ENCODE measurements at regions not wholly inside any gene's neighbourhood (a gene's known extent, or its start where the extent isn't known, plus 50 kb on each side); places are given as distances from the start of the nearest gene placed in this dataset.
"Not testable (repeated sequence)": the region's sequence is repeated elsewhere in the genome, so short reads cannot be mapped to it uniquely, and the experiment has no call there.

DNA sequence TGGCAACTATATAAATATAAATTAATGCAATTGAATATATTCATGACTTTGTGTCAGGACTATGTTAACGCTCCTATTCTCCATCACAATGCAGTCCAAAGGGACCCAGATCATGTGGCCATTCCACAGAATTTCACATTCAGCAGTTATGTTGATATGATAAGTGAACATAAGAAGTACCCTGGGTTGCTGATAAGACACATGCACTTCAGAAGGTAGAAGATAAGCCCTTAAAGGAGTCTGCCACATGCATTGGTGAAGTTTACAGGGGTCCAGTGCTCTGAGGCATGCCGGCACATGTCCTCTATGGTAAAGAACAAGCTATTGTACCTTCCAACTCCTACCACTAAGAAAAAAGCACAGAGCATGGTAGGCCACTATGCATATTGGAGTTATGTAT lies 76.4 kb downstream of the PHAX start:
- DNase-seq (no peak), ATAC-seq (no peak)
- no peak overlapping the region for H3K4me3 Mint-ChIP-seq
- H3K36me3 Mint-ChIP-seq: no peaks in the 10 kb centered on the region
- no peaks in the 10 kb centered on the region for H3K27me3 Mint-ChIP-seq
- H3K4me1 Mint-ChIP-seq: peaks cover 1 to 6% (median 3%) of the 10 kb centered on the region in 4 donors
- H3K9me3 Mint-ChIP-seq: no peaks in the 10 kb centered on the region
- POLR2A ChIA-PET: interaction anchor here (0.6 to 1.4 kb wide), 2 partner anchors 62 to 101 kb away, joined by 4 to 5 read pairs; no protein-coding TSS in a partner anchor
- peak overlapping the region in 2 of 10 donors; percentile 44 to 72 for H3K27ac Mint-ChIP-seq

GRCh38 chr5:126680191-126680817 lies 79.6 kb downstream of the PHAX start:
- DNase-seq (no peak), ATAC-seq (no peak)
- H3K27me3 Mint-ChIP-seq: peaks cover 0 to 3% (median 0%) of the 10 kb centered on the region in 5 donors
- H3K27ac Mint-ChIP-seq: no peak overlapping the region
- H3K36me3 Mint-ChIP-seq: no peaks in the 10 kb centered on the region
- peaks cover 6 to 12% (median 9%) of the 10 kb centered on the region in 4 donors for H3K4me1 Mint-ChIP-seq
- POLR2A ChIA-PET: interaction anchor here (1.7 kb wide), 1 partner anchor 98 kb away, joined by 5 read pairs; no protein-coding TSS in a partner anchor
- H3K4me3 Mint-ChIP-seq: no peak overlapping the region
- no peaks in the 10 kb centered on the region for H3K9me3 Mint-ChIP-seq

GRCh38 chr5:126681314-126681713 lies 80.6 kb downstream of the PHAX start:
- H3K36me3 Mint-ChIP-seq, H3K4me3 Mint-ChIP-seq, POLR2A ChIA-PET, H3K27me3 Mint-ChIP-seq, H3K4me1 Mint-ChIP-seq, H3K9me3 Mint-ChIP-seq, ATAC-seq, DNase-seq, H3K27ac Mint-ChIP-seq: not testable (repeated sequence)

- Mint-ChIP-seq H3K36me3 (no peaks in the 10 kb centered on the region), H3K4me1 (peaks cover 6 to 10% (median 7%) of the 10 kb centered on the region in 4 donors), H3K4me3 (no peak overlapping the region), H3K27me3 (peaks cover 0 to 5% (median 0%) of the 10 kb centered on the region in 5 donors), H3K9me3 (no peaks in the 10 kb centered on the region), H3K27ac (peak overlapping the region in 1 of 10 donors; percentile 30)
- POLR2A ChIA-PET: no interaction called here
- ATAC-seq (no peak), DNase-seq (no peak)
Measured at GRCh38 chr5:126681970-126682369, 81.2 kb downstream of the PHAX start.

DNA sequence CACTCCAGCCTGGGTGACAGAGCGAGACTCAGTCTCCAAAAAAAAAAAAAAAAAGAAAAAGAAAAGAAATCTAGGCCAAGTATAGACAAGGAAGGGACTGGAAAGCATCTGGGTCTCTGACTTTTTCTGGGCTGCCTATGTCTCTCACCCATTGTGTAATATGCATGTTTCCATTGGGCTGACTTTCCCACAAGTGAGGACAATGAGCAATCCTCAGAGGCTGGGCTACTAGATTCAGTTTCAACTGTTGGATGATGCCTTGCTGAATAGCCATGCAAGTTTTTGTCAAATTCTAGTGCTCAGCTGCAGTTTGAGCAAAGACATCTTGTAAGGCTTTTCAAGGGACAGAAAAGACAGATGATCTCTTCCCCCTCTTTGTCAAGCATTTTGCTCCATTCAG lies 82.1 kb downstream of the PHAX start:
- Mint-ChIP-seq H3K27ac (peak overlapping the region in 1 of 10 donors; percentile 61), H3K4me1 (peaks cover 6 to 10% (median 7%) of the 10 kb centered on the region in 4 donors), H3K9me3 (no peaks in the 10 kb centered on the region), H3K27me3 (peaks cover 0 to 5% (median 0%) of the 10 kb centered on the region in 5 donors), H3K36me3 (no peaks in the 10 kb centered on the region), H3K4me3 (no peak overlapping the region)
- ATAC-seq (no peak), DNase-seq (no peak)
- POLR2A ChIA-PET: no interaction called here

GRCh38 chr5:126683912-126684311 lies 83.2 kb downstream of the PHAX start:
- POLR2A ChIA-PET: no interaction called here
- H3K4me3 Mint-ChIP-seq: no peak overlapping the region

GRCh38 chr5:126684656-126685442 lies 84.1 kb downstream of the PHAX start:
- H3K9me3 Mint-ChIP-seq, H3K27me3 Mint-ChIP-seq, POLR2A ChIA-PET, H3K36me3 Mint-ChIP-seq, ATAC-seq: not testable (repeated sequence)
- Mint-ChIP-seq H3K4me1 (peaks cover 6 to 10% (median 7%) of the 10 kb centered on the region in 4 donors), H3K4me3 (peak overlapping the region in 4 of 10 donors; percentile 16 to 46 (median 30)), H3K27ac (peak overlapping the region in 5 of 10 donors; percentile 6 to 64 (median 30))
- DNase-seq: peak in 3 of 10 donors; percentile 1 to 8 (median 7)

More at GRCh38 chr5:126683912-126684311, 83.2 kb downstream of the PHAX start:
- H3K27me3 Mint-ChIP-seq: peaks cover 0 to 5% (median 0%) of the 10 kb centered on the region in 5 donors
- no peaks in the 10 kb centered on the region for H3K36me3 Mint-ChIP-seq
- no peaks in the 10 kb centered on the region for H3K9me3 Mint-ChIP-seq
- ATAC-seq (no peak), DNase-seq (no peak)
- H3K27ac Mint-ChIP-seq: no peak overlapping the region
- peaks cover 6 to 10% (median 7%) of the 10 kb centered on the region in 4 donors for H3K4me1 Mint-ChIP-seq

GRCh38 chr5:126686451-126687126 lies 85.8 kb downstream of the PHAX start:
- Mint-ChIP-seq H3K27ac (peak overlapping the region in 1 of 10 donors; percentile 4), H3K9me3 (no peaks in the 10 kb centered on the region), H3K4me3 (no peak overlapping the region), H3K36me3 (no peaks in the 10 kb centered on the region), H3K4me1 (peaks cover 6 to 10% (median 7%) of the 10 kb centered on the region in 4 donors), H3K27me3 (peaks cover 0 to 5% (median 0%) of the 10 kb centered on the region in 5 donors)
- DNase-seq (no peak), ATAC-seq (no peak)
- POLR2A ChIA-PET: no interaction called here

DNA sequence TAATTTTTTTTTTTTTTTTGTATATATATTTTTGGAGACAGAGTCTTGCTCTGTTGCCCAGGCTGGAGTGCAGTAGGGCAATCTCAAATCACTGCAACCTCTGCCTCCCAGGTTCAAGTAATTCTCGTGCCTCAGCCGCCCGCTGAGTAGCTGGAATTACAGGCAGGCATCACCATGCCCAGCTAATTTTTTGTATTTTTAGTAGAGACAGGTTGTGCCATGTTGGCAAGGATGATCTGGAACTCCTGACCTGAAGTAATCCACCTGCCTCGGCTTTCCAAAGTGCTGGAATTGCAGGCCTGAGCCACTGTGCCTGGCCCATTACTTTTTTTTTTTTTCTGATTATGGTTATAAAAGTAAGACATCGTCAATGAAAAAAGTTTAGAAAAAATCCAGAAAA lies 84.0 kb upstream of the LMNB1 start:
- H3K27ac Mint-ChIP-seq: no peak overlapping the region
- POLR2A ChIA-PET: no interaction called here
- no peaks in the 10 kb centered on the region for H3K36me3 Mint-ChIP-seq
- H3K27me3 Mint-ChIP-seq: no peaks in the 10 kb centered on the region
- H3K9me3 Mint-ChIP-seq: no peaks in the 10 kb centered on the region
- H3K4me3 Mint-ChIP-seq: no peak overlapping the region
- H3K4me1 Mint-ChIP-seq: no peaks in the 10 kb centered on the region
- no peak for ATAC-seq
- no peak for DNase-seq

DNA sequence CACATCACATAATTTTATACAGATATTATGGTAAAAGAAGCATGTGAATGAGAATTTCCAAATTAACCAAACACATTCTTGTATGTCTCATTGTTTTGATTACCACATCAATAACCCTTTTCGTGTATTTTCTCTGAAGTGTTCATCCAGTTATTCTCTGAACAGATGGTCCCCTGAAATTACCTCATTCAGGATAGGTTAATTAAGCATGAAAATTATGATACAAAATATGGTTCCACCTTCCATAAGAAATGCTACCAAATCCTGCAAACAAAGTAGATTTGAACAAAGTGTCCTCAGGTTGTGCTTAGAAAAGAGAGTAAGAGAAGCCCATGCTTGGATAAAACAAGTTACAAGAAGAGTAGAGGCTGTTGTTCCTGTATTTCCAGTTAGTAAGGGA lies 83.1 kb upstream of the LMNB1 start:
- POLR2A ChIA-PET: no interaction called here
- no peaks in the 10 kb centered on the region for H3K36me3 Mint-ChIP-seq
- H3K9me3 Mint-ChIP-seq: no peaks in the 10 kb centered on the region

GRCh38 chr5:126694403-126694802 lies 82.5 kb upstream of the LMNB1 start:
- Mint-ChIP-seq H3K9me3 (no peaks in the 10 kb centered on the region), H3K27me3 (no peaks in the 10 kb centered on the region), H3K36me3 (no peaks in the 10 kb centered on the region), H3K4me1 (no peaks in the 10 kb centered on the region), H3K27ac (no peak overlapping the region), H3K4me3 (no peak overlapping the region)
- POLR2A ChIA-PET: no interaction called here
- DNase-seq: no peak
- ATAC-seq: no peak

More for the DNA sequence above, 83.1 kb upstream of the LMNB1 start:
- Mint-ChIP-seq H3K27ac (no peak overlapping the region), H3K4me3 (no peak overlapping the region), H3K4me1 (no peaks in the 10 kb centered on the region), H3K27me3 (no peaks in the 10 kb centered on the region)
- DNase-seq (no peak), ATAC-seq (no peak)

DNA sequence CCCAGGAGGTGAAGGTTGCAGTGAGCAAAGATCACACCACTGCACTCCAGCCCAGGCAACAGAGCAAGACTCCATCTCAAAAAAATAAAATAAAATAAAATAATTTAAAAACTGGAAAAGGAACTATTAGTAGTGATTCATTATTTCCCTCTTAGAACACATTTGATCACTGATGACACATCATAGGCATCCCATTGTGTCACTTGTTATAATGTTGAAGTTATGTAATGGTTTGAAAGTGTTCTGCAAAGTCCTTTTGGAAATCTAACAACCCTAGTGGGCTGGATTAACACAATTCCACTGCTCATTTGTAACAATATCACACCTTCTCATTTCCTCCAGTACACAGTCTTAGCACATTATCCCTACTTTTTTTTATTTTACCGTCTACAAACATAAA lies 81.8 kb upstream of the LMNB1 start:
- H3K9me3 Mint-ChIP-seq: no peaks in the 10 kb centered on the region
- H3K27me3 Mint-ChIP-seq: no peaks in the 10 kb centered on the region
- H3K27ac Mint-ChIP-seq: no peak overlapping the region
- DNase-seq: no peak
- H3K4me1 Mint-ChIP-seq: peaks cover 0 to 2% (median 0%) of the 10 kb centered on the region in 4 donors
- H3K36me3 Mint-ChIP-seq: no peaks in the 10 kb centered on the region
- POLR2A ChIA-PET: no interaction called here
- no peak overlapping the region for H3K4me3 Mint-ChIP-seq
- no peak for ATAC-seq

DNA sequence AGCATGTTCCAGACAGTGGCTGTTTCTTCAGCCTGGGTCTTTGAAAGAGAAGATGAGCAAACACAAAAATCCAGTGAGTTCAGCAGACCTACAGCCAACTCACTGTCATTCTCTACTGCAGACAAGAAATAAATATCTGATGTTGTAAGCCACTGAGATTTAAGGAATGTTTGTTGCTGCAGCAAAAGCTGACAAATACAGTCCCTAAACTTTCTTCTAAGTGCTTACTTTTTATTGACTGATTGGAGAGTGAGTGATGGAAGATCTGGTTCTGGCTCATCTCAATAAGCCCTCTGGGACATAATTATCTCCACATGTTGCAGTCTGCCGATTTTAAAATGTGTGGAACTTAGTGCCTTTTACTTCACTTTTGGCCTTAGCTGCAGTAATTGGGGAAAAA lies 69.9 kb upstream of the LMNB1 start:
- Mint-ChIP-seq H3K27ac (no peak overlapping the region), H3K9me3 (peaks cover 0 to 2% (median 0%) of the 10 kb centered on the region in 9 donors), H3K27me3 (no peaks in the 10 kb centered on the region), H3K4me3 (no peak overlapping the region), H3K4me1 (no peaks in the 10 kb centered on the region), H3K36me3 (no peaks in the 10 kb centered on the region)
- DNase-seq (no peak), ATAC-seq (no peak)
- POLR2A ChIA-PET: no interaction called here

All from naive thymus-derived CD8-positive, alpha-beta T cell (primary cell).